SK-N-SH (cell line): ENCODE measurements at regions not wholly inside any gene's neighbourhood (a gene's known extent, or its start where the extent isn't known, plus 50 kb on each side); places are given as distances from the start of the nearest gene placed in this dataset.

Experiments used
- CHD2 ChIP-seq: fragments of 150-350 bp; IDR thresholded peaks from 2 replicates; pipeline ENCODE4 v1.6.1; 2018; ENCODE audit warnings: low read length; ENCODE audit not compliant: partially characterized antibody
- CTCF ChIP-seq: fragments of 200-600 bp; sonication (generic); IDR thresholded peaks from 2 replicates; pipeline ENCODE4 v1.6.1; 2017; ENCODE audit warnings: antibody characterized with exemption, mild to moderate bottlenecking, moderate library complexity
- EP300 ChIP-seq, 2 experiments: IDR thresholded peaks; 2 replicates each; pipeline versions ENCODE4 v1.4.0 to v1.6.1; 2012; ENCODE audit warnings: borderline replicate concordance in 1 of 2, low read depth in 1 of 2, low read length in 1 of 2
- EZH2phosphoT487 ChIP-seq: fragments of 200-600 bp; sonication (generic); IDR thresholded peaks from 2 replicates; pipeline ENCODE4 v1.6.1; 2017; ENCODE audit warnings: low read depth, mixed run types, mild to moderate bottlenecking, antibody characterized with exemption, moderate library complexity, borderline replicate concordance
- MXI1 ChIP-seq: IDR thresholded peaks from 2 replicates; pipeline ENCODE4 v1.6.1; 2012; ENCODE audit warnings: mild to moderate bottlenecking, low read depth, low read length, improper control_type of control experiment
- POLR2AphosphoS5 ChIP-seq: IDR thresholded peaks from 2 replicates; pipeline ENCODE4 v1.6.1; 2012; ENCODE audit warnings: low read depth, low read length
- RAD21 ChIP-seq: IDR thresholded peaks from 2 replicates; pipeline ENCODE4 v1.6.1; 2012; ENCODE audit warnings: mild to moderate bottlenecking, low read length
- REST ChIP-seq: IDR thresholded peaks from 2 replicates; pipeline ENCODE4 v1.6.1; 2012; ENCODE audit warnings: mild to moderate bottlenecking, low read depth, low read length, moderate library complexity
- RXRA ChIP-seq: IDR thresholded peaks from 2 replicates; pipeline ENCODE4 v1.4.0; 2012; ENCODE audit warnings: low read depth, mild to moderate bottlenecking, borderline replicate concordance
- TAF1 ChIP-seq: IDR thresholded peaks from 2 replicates; pipeline ENCODE4 v1.6.1; 2012; ENCODE audit warnings: low read depth, mild to moderate bottlenecking, low read length, moderate library complexity, borderline replicate concordance
- YY1 ChIP-seq: IDR thresholded peaks from 2 replicates; pipeline ENCODE4 v1.4.0; 2012; ENCODE audit warnings: low read depth, mild to moderate bottlenecking
- TF ChIP-seq, protein P1 (sequence below): IDR thresholded peaks from 2 replicates; pipeline ENCODE4 v1.4.0; 2012; ENCODE audit warnings: low read depth
- TF ChIP-seq, protein P2 (sequence below): fragments of 150-350 bp; IDR thresholded peaks from 2 replicates; pipeline ENCODE4 v1.6.1; 2016; ENCODE audit warnings: mild to moderate bottlenecking, low read depth, low read length

- no peak for TF ChIP-seq CTCF
- TF ChIP-seq YY1, result no peak
- no peak for TF ChIP-seq EP300 (IDR thresholded peaks at IDR 0.05; ENCODE audit: borderline replicate concordance in 1 of 2, low read depth in 1 of 2, low read length in 1 of 2)
- TF ChIP-seq, protein P1, sequence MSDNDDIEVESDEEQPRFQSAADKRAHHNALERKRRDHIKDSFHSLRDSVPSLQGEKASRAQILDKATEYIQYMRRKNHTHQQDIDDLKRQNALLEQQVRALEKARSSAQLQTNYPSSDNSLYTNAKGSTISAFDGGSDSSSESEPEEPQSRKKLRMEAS, result no peak
- no peak for TF ChIP-seq TAF1
- TF ChIP-seq POLR2AphosphoS5, result no peak
- TF ChIP-seq, protein P2, sequence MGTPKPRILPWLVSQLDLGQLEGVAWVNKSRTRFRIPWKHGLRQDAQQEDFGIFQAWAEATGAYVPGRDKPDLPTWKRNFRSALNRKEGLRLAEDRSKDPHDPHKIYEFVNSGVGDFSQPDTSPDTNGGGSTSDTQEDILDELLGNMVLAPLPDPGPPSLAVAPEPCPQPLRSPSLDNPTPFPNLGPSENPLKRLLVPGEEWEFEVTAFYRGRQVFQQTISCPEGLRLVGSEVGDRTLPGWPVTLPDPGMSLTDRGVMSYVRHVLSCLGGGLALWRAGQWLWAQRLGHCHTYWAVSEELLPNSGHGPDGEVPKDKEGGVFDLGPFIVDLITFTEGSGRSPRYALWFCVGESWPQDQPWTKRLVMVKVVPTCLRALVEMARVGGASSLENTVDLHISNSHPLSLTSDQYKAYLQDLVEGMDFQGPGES, result no peak
- no peak for TF ChIP-seq RXRA
- TF ChIP-seq EZH2phosphoT487, result no peak
- TF ChIP-seq CHD2, result no peak
- no peak for TF ChIP-seq REST
- TF ChIP-seq MXI1, result no peak
- TF ChIP-seq RAD21, result no peak
Observed at GRCh38 chr12:29847246-29847645, 63.5 kb upstream of the TMTC1 start.
